Testis (tissue), 2 donors: ENCODE measurements at regions not wholly inside any gene's neighbourhood (a gene's known extent, or its start where the extent isn't known, plus 50 kb on each side); places are given as distances from the start of the nearest gene placed in this dataset.
"Not testable (repeated sequence)": the region's sequence is repeated elsewhere in the genome, so short reads cannot be mapped to it uniquely, and the experiment has no call there.

Experiments
- POLR2A ChIP-seq: fragments of 450-650 bp; IDR thresholded peaks from one replicate; pipeline ENCODE4 v1.6.1; 2017; ENCODE audit warnings: antibody characterized with exemption, mild to moderate bottlenecking, moderate library complexity
- TF ChIP-seq, protein P1 (sequence below), 3 experiments: fragments of 450-650 bp in 2 of 3; fragments of 200-600 bp in 1 of 3; sonication (generic) in 1 of 3; IDR thresholded peaks; one replicate each; pipeline ENCODE4 v1.5.1; 2016 to 2019; ENCODE audit warnings: antibody characterized with exemption in 3 of 3, mild to moderate bottlenecking in 2 of 3, moderate library complexity in 1 of 3

DNA sequence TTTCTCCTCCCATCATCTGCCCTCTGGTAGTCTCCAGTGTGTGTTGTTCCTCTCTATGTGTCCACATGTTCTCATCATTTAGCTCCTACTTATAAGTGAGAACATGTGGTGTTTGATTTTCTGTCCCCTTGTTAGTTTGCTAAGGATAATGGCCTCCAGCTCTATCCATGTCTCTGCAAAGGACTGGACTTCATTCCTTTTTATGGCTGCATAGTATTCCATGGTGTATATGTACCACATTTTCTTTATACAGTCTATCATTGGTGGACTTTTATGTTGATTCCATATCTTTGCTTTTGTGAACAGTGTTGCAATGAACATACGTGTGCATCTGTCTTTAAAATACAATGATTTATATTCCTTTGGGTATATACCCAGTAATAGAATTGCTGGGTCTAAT is 143.5 kb upstream of the PDE4B start:
- not testable (repeated sequence) for TF ChIP-seq POLR2A
- TF ChIP-seq, protein P1, sequence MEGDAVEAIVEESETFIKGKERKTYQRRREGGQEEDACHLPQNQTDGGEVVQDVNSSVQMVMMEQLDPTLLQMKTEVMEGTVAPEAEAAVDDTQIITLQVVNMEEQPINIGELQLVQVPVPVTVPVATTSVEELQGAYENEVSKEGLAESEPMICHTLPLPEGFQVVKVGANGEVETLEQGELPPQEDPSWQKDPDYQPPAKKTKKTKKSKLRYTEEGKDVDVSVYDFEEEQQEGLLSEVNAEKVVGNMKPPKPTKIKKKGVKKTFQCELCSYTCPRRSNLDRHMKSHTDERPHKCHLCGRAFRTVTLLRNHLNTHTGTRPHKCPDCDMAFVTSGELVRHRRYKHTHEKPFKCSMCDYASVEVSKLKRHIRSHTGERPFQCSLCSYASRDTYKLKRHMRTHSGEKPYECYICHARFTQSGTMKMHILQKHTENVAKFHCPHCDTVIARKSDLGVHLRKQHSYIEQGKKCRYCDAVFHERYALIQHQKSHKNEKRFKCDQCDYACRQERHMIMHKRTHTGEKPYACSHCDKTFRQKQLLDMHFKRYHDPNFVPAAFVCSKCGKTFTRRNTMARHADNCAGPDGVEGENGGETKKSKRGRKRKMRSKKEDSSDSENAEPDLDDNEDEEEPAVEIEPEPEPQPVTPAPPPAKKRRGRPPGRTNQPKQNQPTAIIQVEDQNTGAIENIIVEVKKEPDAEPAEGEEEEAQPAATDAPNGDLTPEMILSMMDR (IDR thresholded peaks at IDR 0.05): not testable (repeated sequence)
